ENCODE measurements at regions not wholly inside any gene's neighbourhood (a gene's known extent, or its start where the extent isn't known, plus 50 kb on each side); places are given as distances from the start of the nearest gene placed in this dataset.

GRCh38 chr18:73244401-73244800, 376.6 kb upstream of the NETO1 start:
- Histone ChIP-seq H3K27me3 (ENCODE audit: control insufficient read depth in 2 of 2, insufficient read depth in 2 of 2, low read length in 2 of 2) (no peaks in the 10 kb centered on the region), H3K4me3 (replicated peaks in 1 of 3; ENCODE audit: low read depth in 2 of 3, low read length in 3 of 3) (no peak overlapping the region), H3K4me1 (ENCODE audit: control insufficient read depth in 1 of 2, insufficient read depth in 2 of 2, low read length in 2 of 2) (no peaks in the 10 kb centered on the region), H3K9ac (ENCODE audit: insufficient read depth, low read length, poor library complexity, severe bottlenecking) (no peak overlapping the region), H2AFZ (ENCODE audit: insufficient read depth, low read depth, low read length, poor library complexity, severe bottlenecking) (no peak overlapping the region), H3K9me3 (replicated peaks in 1 of 2; ENCODE audit: control insufficient read depth in 1 of 2, insufficient read depth in 1 of 2, low read length in 2 of 2) (peaks cover 0 to 5% of the 10 kb centered on the region in 2 donors), H3K36me3 (replicated peaks in 1 of 2; ENCODE audit: control insufficient read depth in 1 of 2, insufficient read depth in 2 of 2, low read length in 2 of 2) (no peaks in the 10 kb centered on the region), H4K20me1 (ENCODE audit: insufficient read depth, low read length) (no peaks in the 10 kb centered on the region), H3K79me2 (ENCODE audit: insufficient read depth, low read length) (no peaks in the 10 kb centered on the region), H3K27ac (ENCODE audit: low read depth in 1 of 2, low read length in 2 of 2) (no peak overlapping the region), H3K4me2 (replicated peaks; ENCODE audit: extremely low read depth, low read length, poor library complexity, severe bottlenecking) (no peak overlapping the region)
- no peak overlapping the region for H3K4me3 Mint-ChIP-seq
- H3K4me1 Mint-ChIP-seq = no peaks in the 10 kb centered on the region
- peaks cover 0 to 2% (median 0%) of the 10 kb centered on the region in 3 donors for H3K27me3 Mint-ChIP-seq (ENCODE audit: low read depth in 3 of 3)
- no peak for TF ChIP-seq CTCF (IDR thresholded peaks at IDR 0.05)
- H3K27ac Mint-ChIP-seq = no peak overlapping the region
- DNase-seq = no peak
- H3K9me3 Mint-ChIP-seq = peaks cover 0 to 4% (median 0%) of the 10 kb centered on the region in 7 donors
- intact Hi-C loops (cut with micrococcal nuclease) = no loop called here
- H3K36me3 Mint-ChIP-seq = no peaks in the 10 kb centered on the region
- no CpG with 5 or more reads among the region's 1 CpG for WGBS (ENCODE audit: insufficient coverage)

GRCh38 chr18:73240899-73241298, 373.1 kb upstream of the NETO1 start:
- H3K4me3 Mint-ChIP-seq = no peak overlapping the region
- H3K27ac Mint-ChIP-seq = no peak overlapping the region

More at GRCh38 chr18:73240899-73241298, 373.1 kb upstream of the NETO1 start:
- Histone ChIP-seq H3K4me2 (replicated peaks; ENCODE audit: extremely low read depth, low read length, poor library complexity, severe bottlenecking) (no peak overlapping the region), H3K9me3 (replicated peaks in 1 of 2; ENCODE audit: control insufficient read depth in 1 of 2, insufficient read depth in 1 of 2, low read length in 2 of 2) (no peaks in the 10 kb centered on the region), H4K20me1 (ENCODE audit: insufficient read depth, low read length) (no peaks in the 10 kb centered on the region), H3K27me3 (ENCODE audit: control insufficient read depth in 2 of 2, insufficient read depth in 2 of 2, low read length in 2 of 2) (no peaks in the 10 kb centered on the region), H3K4me3 (replicated peaks in 1 of 3; ENCODE audit: low read depth in 2 of 3, low read length in 3 of 3) (no peak overlapping the region), H3K9ac (ENCODE audit: insufficient read depth, low read length, poor library complexity, severe bottlenecking) (no peak overlapping the region), H3K27ac (ENCODE audit: low read depth in 1 of 2, low read length in 2 of 2) (no peak overlapping the region), H3K79me2 (ENCODE audit: insufficient read depth, low read length) (no peaks in the 10 kb centered on the region), H3K4me1 (ENCODE audit: control insufficient read depth in 1 of 2, insufficient read depth in 2 of 2, low read length in 2 of 2) (no peaks in the 10 kb centered on the region), H3K36me3 (replicated peaks in 1 of 2; ENCODE audit: control insufficient read depth in 1 of 2, insufficient read depth in 2 of 2, low read length in 2 of 2) (no peaks in the 10 kb centered on the region), H2AFZ (ENCODE audit: insufficient read depth, low read depth, low read length, poor library complexity, severe bottlenecking) (no peak overlapping the region)
- DNase-seq = no peak
- intact Hi-C loops (cut with micrococcal nuclease) = no loop called here
- H3K9me3 Mint-ChIP-seq = peaks cover 0 to 4% (median 0%) of the 10 kb centered on the region in 7 donors
- no CpG with 5 or more reads among the region's 2 CpGs for WGBS (ENCODE audit: insufficient coverage)
- peaks cover 0 to 2% (median 0%) of the 10 kb centered on the region in 3 donors for H3K27me3 Mint-ChIP-seq (ENCODE audit: low read depth in 3 of 3)
- H3K4me1 Mint-ChIP-seq = no peaks in the 10 kb centered on the region
- H3K36me3 Mint-ChIP-seq = no peaks in the 10 kb centered on the region
- TF ChIP-seq CTCF (IDR thresholded peaks at IDR 0.05) = no peak

Data from CD14-positive monocyte (primary cell).